Adrenal gland (tissue), 9 donors: ENCODE measurements at regions not wholly inside any gene's neighbourhood (a gene's known extent, or its start where the extent isn't known, plus 50 kb on each side); places are given as distances from the start of the nearest gene placed in this dataset.

Experiments used
- DNase-seq, 7 donors: peaks; one replicate each; pipeline ENCODE4 v3.0.0-alpha.2; 2019 to 2020
- H3K27ac ChIP-seq, 5 donors: fragments of 200-600 bp; sonication (generic) in 4 of 5; 1 replicate in 3 of 5; 2 replicates in 2 of 5; pipeline versions ENCODE4 v1.5.1 to v1.8.0; 2016 to 2020; ENCODE audit warnings: mild to moderate bottlenecking in 1 of 5
- H3K27me3 ChIP-seq: fragments of 200-600 bp; 2 replicates; pipeline ENCODE4 v1.8.0; 2021
- H3K36me3 ChIP-seq, 2 donors: fragments of 200-600 bp; replicated peaks in 1 of 2; 1 replicate in 1 of 2; 2 replicates in 1 of 2; pipeline versions ENCODE4 v1.5.1 to v1.8.0; 2018 to 2022
- H3K4me1 ChIP-seq, 2 donors: fragments of 200-600 bp; replicated peaks in 1 of 2; 1 replicate in 1 of 2; 2 replicates in 1 of 2; pipeline versions ENCODE4 v1.5.1 to v1.8.0; 2018 to 2021
- H3K4me3 ChIP-seq, 4 donors: fragments of 200-600 bp; sonication (generic) in 3 of 4; one replicate each; pipeline ENCODE4 v1.5.1; 2016 to 2018
- H3K9me3 ChIP-seq, 3 donors: fragments of 200-600 bp; sonication (generic) in 1 of 3; replicated peaks in 1 of 3; 1 replicate in 2 of 3; 2 replicates in 1 of 3; pipeline versions ENCODE4 v1.5.1 to v1.8.0; 2016 to 2021
- CTCF ChIP-seq, 6 experiments: fragments of 450-650 bp in 4 of 6; fragments of 200-600 bp in 2 of 6; sonication (generic) in 1 of 6; IDR thresholded peaks; 1 replicate in 5 of 6; 2 replicates in 1 of 6; pipeline versions ENCODE4 v1.5.1 to v1.8.0; 2016 to 2021; ENCODE audit warnings: antibody characterized with exemption in 6 of 6, mild to moderate bottlenecking in 2 of 6, moderate library complexity in 1 of 6
- POLR2A ChIP-seq, 2 donors: fragments of 450-650 bp; IDR thresholded peaks; one replicate each; pipeline ENCODE4 v1.6.1; 2017; ENCODE audit warnings: antibody characterized with exemption in 2 of 2, mild to moderate bottlenecking in 2 of 2, moderate library complexity in 1 of 2
- WGBS, 4 donors: extraction: QIAGEN DNeasy Blood & Tissue Kit in 2 of 4; methylation state at CpG; one replicate each; pipeline versions ENCODE4 v1.1.5 to v1.1.7; 2013 to 2017; 5-methylcytosine and 5-hydroxymethylcytosine counted together
- intact Hi-C, 2 donors: fragments of 100-400 bp; cut with DNase I; formaldehyde crosslinking; loops; one replicate each; pipeline versions ENCODE4 v1.14.1 to v1.15.0; 2022 to 2023
- donor health status: healthy with polysubstance abuse.
- donor health status: Bipolar disorder and iron deficiency.
- donor health status: DM: yes; HTN: yes; CAD: no.
- donor health status: DM: no; HTN: no; CAD: no.
- donor health status: DM: no; HTN: no; CAD: no.

GRCh38 chr3:22383285-22383684 lies 632.3 kb upstream of the ZNF385D start:
- DNase-seq: no peak
- H3K27me3 ChIP-seq: no peaks in the 10 kb centered on the region
- H3K27ac ChIP-seq: no peak overlapping the region
- no peaks in the 10 kb centered on the region for H3K9me3 ChIP-seq
- intact Hi-C loops: no loop called here
- H3K4me3 ChIP-seq: no peak overlapping the region
- H3K4me1 ChIP-seq: no peaks in the 10 kb centered on the region
- TF ChIP-seq POLR2A (IDR thresholded peaks at IDR 0.05) (no peak), CTCF (IDR thresholded peaks at IDR 0.05) (no peak)
- H3K36me3 ChIP-seq: no peaks in the 10 kb centered on the region

- Histone ChIP-seq H3K27me3 (no peaks in the 10 kb centered on the region), H3K36me3 (no peaks in the 10 kb centered on the region), H3K27ac (no peak overlapping the region), H3K4me3 (no peak overlapping the region), H3K9me3 (no peaks in the 10 kb centered on the region), H3K4me1 (no peaks in the 10 kb centered on the region)
- WGBS, 4 donors: 68 to 79% (median 73%) methylated on average over 2 of the region's 2 CpGs
- TF ChIP-seq CTCF (IDR thresholded peaks at IDR 0.05): no peak
- intact Hi-C loops: no loop called here
- no peak for DNase-seq
These were observed 635.1 kb upstream of the ZNF385D start for GRCh38 chr3:22386107-22386506.

DNA sequence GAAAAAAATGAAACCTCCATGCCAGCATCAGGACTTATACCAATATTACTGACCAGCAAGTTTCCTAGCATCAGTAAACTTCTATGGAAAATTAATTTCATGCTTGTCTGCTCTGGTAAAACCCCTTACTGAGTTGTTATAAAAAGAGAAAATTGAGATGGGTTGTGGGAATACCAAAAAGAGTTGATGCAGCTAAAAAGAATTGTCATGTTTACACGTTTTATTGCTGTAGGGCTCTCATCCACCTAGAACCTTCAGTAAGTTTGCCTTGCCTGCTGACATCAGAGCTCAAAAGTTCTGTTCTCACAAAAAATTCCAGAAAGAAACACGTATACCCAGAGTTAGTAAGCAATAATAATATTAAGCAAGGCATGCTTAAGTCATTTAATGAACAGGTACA lies 641.3 kb upstream of the ZNF385D start:
- intact Hi-C loops: no loop called here
- H3K9me3 ChIP-seq: no peaks in the 10 kb centered on the region

DNA sequence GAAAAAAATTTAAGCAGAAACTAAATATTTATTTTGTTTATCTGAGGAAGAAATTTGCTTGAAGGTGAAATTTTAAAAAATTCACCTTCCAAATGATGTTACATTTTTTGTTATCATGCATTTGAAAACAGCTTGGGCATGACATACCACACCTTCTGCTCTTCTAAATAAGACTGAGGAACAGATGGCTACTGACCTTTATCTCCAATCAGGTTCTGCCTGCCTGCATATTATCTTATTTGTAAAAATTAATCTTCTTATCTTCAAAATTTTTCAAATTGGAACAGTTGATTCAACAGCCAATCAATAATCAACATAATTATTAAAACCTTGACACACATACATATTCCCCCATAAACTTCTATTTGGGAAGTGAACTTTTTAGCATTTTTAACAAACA lies 641.8 kb upstream of the ZNF385D start:
- DNase-seq: no peak
- no peaks in the 10 kb centered on the region for H3K4me1 ChIP-seq
- H3K27ac ChIP-seq: no peak overlapping the region
- no peaks in the 10 kb centered on the region for H3K9me3 ChIP-seq
- H3K27me3 ChIP-seq: no peaks in the 10 kb centered on the region
- TF ChIP-seq CTCF (IDR thresholded peaks at IDR 0.05) (no peak), POLR2A (IDR thresholded peaks at IDR 0.05) (no peak)
- H3K4me3 ChIP-seq: no peak overlapping the region
- H3K36me3 ChIP-seq: no peaks in the 10 kb centered on the region
- intact Hi-C loops: no loop called here

More for the DNA sequence above, 641.3 kb upstream of the ZNF385D start:
- no peak for DNase-seq
- Histone ChIP-seq H3K4me1 (no peaks in the 10 kb centered on the region), H3K27me3 (no peaks in the 10 kb centered on the region), H3K4me3 (no peak overlapping the region), H3K36me3 (no peaks in the 10 kb centered on the region), H3K27ac (no peak overlapping the region)
- WGBS, 4 donors: 15 to 25% (median 16%) methylated on average over 2 of the region's 2 CpGs
- TF ChIP-seq CTCF (IDR thresholded peaks at IDR 0.05) (no peak), POLR2A (IDR thresholded peaks at IDR 0.05) (no peak)
